GM04504 (cell line): ENCODE measurements at regions not wholly inside any gene's neighbourhood (a gene's known extent, or its start where the extent isn't known, plus 50 kb on each side); places are given as distances from the start of the nearest gene placed in this dataset.

ENCODE experiments used
- DNase-seq: peaks from one replicate; pipeline ENCODE4 v3.0.0-alpha.2; 2012; ENCODE audit warnings: low read depth

DNA sequence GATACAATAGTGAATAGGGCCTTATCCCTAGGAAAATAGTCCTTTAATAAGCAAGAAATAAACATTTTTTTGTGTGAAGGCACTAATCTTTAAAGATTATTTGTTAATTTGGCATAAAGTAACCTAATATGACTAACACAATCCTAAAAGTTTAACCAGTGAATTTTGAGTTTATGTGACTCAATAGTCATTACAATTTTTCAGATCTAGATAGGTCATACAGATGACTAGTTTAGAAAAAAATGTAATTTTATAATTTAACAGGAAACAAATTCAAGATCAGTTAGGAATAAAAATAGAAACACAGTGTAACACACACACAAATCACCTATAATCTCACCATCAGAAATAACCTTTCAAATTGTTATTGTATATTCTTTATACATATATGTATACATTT, 620.7 kb upstream of the ALCAM start:
- DNase-seq, result no peak

DNA sequence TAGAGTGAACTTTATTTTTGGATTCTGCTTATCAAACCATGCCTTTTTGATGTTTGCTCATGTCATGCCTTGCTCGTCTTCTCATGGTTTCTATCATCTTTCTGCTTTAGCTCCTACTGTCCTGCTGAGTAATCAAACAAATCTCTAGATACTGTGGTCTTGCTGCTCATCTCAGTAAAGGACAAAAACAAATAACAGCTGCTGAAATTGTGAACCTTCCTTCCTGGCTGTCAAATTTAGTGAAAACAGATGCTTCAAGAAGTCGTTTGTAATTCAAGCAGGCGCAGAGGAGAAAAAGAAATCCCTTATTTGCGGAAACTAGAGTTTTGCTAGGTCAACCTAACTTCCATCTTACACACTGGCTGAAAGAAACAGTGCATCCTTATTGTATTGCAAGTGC, 616.1 kb upstream of the ALCAM start:
- peak; percentile 22 for DNase-seq

DNA sequence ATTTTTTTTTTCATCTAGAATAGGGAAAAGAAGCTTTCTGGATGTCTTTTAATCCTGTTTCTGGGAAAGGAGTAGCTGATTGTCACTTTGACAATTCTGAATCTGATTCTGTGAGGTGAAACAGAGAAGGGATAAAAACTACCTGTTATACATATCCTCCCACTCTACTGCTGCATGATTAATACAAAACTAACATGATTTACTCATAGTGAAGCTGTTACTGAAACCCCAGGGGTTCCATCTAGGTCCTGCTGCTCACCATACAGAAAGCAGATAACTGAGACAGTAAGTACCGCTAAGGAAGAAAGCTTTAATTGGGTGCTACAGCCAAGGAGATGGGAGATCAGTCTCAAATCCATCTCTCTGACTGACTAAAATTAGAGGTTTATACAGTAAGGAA, 610.9 kb upstream of the ALCAM start:
- no peak for DNase-seq

DNA sequence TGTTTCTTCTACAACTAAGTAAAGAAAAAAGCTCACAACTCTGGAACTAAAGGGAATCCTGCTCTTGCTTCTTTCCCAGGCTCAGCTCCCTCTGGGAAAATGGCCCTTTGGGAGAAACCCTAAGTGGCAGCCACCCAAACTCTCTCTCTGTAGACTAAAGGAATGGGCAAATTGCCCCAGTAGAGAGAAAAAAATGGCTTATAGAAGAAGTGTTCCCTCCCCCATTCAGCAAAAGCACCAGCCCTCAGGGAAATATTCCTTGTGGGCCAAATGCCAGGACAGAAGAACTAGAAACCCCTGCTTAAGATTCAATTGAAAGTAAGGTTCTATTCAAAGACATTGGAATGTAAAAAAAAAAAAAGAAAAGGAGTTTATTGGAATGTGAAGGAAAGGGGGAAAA, 603.7 kb upstream of the ALCAM start:
- DNase-seq, result peak; percentile 32

DNA sequence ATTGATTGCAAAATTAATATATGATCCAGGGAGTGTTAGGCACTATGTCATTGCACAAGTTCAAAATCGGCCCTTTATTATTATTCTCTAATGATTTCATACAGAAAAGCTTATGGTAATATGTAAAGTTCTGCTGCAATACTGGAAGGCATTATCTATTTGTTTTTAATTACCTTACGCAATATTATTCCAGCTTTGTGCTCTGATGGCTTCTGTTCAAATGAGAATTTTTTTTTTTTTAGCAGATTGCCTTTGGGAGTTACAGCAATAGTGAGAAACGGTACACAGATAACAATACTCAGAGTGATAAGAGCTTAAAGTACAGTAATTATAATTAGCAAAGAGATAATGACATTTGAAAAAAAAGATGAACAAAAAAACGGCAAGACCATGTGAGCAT, 602.2 kb upstream of the ALCAM start:
- no peak for DNase-seq

DNA sequence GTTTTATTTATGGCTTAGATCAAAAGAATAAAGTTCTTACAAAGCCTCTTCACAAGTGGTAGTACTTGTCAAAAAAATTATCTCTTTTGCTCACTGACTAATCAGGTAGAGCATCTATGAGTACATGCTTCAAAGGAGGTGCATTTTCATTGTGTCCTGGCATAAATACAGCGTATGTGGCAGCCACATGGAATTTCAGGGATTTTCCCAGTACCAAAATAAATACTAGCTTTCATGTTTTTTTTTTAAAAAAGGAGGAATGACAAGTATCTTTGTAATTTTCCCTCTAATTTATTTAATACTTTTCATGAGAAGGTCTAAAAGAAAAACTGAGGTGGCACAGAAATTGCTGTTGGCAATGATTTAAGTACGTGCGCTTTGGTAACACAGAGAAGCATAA, 597.8 kb upstream of the ALCAM start:
- DNase-seq, result no peak

DNA sequence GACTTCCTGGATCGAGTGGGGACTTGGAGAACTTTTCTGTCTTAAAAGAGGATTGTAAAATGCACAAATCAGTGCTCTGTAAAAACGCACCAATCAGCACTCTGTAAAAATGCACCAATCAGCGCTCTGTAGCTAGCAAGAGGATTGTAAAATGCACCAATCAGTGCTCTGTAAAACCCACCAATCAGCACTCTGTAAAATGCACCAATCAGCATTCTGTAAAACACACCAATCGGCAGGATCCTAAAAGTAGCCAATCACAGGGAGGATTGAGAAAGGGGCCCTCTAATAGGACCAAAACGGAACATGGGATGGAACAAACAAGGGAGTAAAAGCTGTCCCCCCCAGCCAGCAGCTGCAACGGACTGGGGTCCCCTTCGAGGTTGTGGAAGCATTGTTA, 587.4 kb upstream of the ALCAM start:
- no peak for DNase-seq

DNA sequence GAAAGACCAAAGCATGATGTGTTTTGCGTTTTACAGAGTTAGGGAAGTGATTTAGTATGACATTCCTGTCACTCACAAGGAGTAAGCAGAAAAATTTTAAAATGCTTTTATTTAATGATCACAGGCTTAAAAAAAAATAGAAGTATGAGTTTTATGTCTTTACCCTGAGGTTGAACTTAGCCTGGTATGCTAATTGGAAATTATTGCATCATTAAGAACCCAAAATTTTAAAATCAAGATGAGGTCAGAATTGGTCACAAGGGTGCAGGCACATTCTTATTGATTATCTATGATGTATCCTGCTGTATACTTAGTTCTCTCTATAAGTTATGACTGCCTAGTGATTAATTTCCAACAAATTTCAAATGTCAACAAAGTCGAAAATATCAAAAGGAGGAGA, 585.6 kb upstream of the ALCAM start:
- DNase-seq, result no peak

DNA sequence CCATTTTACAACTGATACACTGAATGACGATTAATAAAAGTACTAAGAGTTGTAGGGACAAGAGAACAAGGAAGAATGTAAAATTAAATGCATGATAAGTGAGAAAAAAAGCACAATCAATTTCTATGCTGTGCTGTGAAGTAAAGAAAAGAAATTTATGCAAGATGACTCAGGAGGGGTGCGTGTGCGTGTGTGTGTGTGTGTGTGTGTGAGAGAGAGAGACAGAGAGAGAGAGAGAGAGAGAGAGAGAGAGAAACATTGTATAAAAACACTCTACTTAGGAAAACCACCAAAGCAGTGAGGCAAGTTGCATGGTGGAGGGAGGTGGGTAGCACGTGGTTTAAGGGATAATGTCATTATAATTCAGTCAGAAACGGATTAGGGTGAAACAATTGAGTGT, 580.8 kb upstream of the ALCAM start:
- DNase-seq, result no peak

DNA sequence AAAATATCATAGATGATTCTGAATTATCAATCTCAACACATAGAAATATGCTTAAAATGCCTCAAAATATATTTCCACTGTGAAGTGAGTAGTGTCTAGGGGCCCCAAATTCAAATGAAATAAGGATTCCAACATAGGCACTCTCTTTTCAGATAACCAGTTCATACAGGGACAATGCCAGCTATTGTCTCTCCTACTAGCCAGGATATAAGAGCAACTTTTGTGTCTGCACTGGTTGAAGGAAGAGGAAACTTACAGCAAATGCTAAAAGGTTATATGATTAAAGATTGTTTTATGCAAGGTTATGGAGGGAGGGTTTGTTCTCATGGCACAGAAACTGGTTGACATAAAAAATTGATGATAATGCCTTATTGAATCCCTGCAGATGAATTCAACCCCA, 579.4 kb upstream of the ALCAM start:
- no peak for DNase-seq

DNA sequence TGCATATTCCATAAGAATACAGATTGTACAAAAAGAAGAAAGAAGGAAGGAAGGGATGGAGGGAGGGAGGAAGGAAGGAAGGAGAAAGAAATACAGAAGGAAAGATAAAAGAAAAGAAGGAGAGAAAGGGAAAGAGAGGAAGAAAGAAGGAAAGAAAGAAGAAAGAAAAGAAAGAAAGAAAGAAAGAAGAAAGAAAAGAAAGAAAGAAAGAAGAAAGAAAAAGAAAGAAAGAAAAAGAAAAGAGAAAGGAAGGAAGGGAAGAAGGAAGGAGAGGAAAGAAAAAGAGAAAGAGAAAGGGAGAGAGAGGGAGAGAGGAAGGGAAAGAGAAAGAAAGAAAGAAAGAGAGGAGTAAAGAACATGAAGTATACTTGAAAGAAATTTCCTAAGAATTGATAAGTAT, 577.9 kb upstream of the ALCAM start:
- no peak for DNase-seq

DNA sequence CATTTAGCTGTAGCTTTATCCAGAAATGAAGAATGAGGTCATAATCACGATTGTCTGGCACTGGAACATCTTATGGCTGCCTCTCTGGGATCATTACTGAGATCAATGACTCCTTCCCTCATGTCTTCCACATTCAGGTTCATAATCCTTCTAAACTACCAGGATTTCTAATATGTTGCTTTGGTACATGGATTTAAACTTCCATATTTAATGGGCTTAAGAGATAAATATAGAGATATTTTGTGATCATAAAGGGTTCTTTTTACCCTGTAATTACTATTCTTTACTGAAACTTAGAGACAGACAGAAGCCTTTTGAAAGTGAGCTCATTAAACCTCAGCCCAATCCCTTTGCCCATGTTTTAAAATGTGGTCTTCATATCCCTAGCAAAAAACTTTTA, 575.4 kb upstream of the ALCAM start:
- no peak for DNase-seq

DNA sequence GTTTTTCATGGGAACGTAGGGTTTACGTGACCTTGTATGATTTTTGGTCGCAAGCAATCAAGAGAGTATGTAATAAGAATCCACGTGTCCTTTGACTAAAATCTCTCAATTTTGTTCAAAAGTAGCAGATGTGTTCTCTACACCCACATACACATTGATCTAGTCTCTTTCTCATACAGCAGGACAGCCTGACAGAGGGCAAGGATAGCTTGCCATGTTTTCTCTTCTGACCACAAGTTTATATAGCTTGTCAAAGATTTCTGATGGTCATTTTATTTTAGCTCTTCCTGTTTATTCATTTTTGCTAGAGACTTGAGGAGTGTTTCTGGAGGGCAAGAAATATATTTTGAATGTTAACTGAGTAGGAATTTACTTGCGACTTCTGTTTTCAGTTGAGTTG, 570.2 kb upstream of the ALCAM start:
- no peak for DNase-seq

DNA sequence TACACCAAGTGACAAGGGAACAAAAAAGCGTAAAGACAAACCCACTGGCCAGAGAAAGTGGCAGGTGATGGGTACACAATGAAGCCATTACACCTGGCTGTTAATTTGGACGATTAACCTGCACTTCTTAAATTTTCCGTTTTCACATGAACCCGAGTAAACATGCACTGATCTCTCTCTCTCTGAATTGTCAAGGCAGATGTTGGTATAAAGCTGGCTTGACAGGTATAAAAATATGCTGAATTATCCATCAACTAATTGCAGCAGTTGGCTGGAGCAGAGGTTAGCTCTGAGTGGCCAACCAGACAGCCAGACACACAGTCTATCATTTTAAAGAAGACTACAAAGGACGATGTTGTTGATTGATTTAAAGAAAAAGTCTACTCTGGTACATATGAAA, 561.7 kb upstream of the ALCAM start:
- DNase-seq, result no peak

DNA sequence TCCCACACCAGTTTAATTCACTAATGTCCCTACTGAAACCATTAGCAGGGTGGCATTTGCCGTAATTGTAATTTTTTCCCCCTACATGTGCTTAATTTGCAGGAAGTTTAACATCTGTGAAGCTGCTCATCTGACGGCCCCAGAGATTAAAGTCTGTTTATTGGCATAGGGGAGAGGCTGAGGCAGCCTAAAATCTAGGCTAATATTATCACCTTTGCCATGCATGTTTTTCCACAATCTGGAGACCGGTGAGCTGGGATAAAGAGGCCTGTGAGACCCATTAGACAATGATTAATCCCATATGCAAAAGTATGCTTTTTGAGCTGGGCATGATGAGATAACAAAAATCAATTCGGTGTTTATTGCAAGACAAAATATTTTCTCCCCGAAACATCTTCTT, 561.2 kb upstream of the ALCAM start:
- DNase-seq, result no peak

DNA sequence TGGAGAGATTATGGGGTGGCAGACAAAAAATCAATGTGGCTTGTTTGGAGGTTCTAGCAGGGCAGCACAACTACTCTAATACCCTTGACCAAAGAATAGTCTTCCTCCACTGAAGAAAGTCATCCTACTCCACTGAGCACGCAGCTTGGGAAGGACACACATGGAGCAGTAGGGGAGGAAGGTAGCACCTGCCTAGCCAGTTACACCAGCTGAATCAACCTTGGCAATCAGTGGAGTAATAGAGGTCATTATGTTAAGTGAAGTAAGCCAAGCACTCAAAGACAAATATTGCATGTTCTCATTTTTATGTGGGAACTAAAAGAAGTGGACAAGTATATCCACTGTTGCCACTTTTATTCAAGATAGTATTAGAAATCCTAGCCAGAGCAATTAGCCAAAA, 555.8 kb upstream of the ALCAM start:
- no peak for DNase-seq

DNA sequence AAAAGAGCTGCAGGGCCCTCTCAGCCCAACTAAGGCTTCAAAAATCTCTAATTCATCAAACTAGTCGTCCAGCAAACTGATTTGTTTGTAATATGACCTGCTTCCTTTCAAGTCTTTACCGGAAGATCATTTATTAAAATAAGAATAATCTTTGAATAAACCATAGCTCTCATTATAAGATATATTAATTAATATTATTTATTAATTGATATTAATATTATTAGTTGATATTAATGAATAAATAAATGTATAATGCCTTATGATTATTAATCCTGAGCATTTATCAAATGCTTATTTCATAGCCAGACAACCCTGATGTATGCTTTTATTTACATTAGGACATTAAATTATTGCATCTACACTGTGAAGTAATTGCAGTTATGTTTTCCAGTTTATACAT, 550.7 kb upstream of the ALCAM start:
- DNase-seq, result no peak

DNA sequence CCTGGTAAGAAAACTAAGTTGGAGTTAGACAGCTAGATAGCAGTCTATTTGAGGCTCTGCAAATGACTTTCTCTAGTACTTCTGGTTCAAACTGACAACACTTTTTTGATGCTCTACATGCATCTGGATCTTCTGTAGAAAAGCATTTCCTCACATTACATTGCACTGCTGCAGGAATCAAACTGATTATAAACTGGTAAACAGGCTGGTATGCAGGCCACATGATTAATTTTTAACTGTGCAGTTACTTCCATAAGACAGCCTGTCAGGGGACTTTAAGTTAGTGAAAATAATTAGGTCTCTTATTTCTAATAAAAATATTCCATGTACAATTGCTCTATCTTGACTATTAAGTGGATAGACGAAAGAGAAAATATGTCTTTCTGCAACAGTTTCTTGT, 550.0 kb upstream of the ALCAM start:
- DNase-seq, result no peak

DNA sequence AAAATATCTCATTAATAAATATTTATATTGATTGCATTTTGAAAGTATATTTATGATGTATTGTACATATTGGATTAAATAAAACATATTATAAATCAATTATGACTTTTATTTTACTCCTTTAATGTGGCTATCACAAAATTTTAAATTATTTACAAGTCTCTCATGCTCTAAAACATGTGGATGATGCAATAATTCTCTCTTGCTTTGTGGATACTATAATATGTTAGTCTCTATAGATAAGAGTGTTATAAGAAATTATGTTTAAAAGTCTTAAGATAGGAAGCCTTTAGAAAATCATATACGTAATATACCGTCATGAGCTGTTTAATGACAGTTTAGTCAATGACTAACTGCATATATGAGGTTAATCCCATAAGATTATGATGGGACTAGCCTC, 547.4 kb upstream of the ALCAM start:
- no peak for DNase-seq

DNA sequence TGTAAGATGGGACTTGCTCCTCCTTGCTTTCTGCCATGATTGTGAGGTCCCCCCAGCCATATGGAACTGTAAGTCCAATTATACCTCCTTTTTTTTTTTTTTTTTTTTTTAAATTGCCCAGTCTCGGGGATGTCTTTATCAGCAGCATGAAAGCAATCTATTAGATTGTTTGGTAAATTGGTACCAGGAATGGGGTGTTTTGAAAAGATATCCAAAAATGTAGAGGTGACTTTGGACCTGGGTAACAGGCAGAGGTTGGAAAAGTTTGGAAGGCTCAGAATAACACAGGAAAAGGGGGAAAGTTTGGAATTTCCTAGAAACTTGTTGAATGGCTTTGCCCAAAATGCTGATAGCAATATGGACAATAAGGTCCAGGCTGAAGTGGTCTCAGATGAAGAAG, 545.8 kb upstream of the ALCAM start:
- DNase-seq, result no peak

DNA sequence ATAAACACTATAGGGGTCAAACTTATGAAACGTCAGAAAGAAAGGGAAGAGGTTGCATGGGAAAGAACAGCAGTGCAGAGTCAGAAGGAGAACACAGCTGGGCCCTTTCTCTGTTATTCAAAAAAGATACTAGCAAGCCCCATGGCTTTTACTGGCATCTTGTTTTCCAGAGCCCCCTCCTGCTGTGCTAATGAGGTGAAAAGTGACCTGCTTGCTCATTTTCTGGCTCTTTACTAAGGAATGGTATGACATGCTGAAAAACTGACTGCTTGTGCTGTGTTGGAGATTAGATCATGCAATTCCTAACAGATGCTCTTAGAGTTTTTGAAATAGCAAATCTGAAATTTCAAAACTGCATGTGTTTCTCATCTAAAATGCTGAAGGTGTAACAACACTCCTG, 541.6 kb upstream of the ALCAM start:
- peak; percentile 27 for DNase-seq

DNA sequence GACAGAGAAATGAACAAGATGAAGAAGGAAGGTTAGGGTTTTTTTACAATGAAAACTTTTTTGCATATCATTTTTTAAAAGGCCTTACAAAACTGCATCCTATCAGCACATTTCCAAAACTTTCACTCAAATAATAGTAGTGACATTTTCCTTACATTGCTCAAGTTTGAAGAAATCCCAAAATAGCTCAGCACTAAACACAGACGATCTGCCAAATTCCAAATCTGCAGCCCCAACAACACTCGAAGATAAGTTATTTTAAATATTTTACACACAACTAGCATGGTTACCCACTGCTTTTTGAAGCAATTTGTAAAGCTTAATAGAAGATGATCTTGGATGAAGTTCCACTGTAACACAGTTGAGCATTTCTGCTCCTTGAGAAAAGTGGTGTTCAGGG, 535.6 kb upstream of the ALCAM start:
- no peak for DNase-seq

DNA sequence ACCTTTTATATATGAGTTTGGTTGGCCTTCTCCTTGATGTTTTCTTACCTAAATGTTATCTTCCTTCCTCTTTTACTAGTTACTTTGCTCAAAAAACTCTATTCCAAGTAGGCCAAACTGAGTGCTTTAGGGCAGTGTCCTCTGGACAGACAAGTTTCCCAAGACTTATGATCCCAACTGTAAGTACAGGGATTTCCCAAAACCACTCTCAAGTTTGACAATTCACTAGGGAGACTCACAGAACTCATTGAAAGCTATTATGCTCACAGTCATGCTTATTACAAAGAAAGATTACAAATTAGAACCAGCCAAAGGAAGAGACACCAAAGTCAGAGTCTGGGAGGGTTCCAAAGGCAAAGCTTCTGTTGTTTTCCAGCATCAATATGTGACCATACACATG, 534.2 kb upstream of the ALCAM start:
- DNase-seq, result no peak

DNA sequence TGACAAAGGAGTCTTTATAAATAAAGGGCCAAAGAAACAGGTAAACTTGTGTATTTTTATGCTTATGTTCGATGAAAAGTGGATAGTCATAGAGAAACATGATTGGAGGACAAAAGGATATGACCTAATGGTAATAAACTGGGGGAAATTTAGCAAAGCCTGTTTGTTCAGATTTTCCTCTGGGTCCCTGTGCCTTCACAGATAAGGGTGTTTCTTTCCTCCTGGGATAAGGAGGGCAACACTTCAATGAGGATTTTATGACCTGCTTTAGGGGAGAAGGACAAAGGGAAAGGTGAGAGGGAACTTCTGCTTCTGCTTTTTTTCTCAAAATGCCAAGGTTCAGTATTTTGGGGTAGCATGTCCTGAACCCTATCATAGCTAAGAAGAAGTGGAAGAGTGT, 531.3 kb upstream of the ALCAM start:
- DNase-seq, result no peak

DNA sequence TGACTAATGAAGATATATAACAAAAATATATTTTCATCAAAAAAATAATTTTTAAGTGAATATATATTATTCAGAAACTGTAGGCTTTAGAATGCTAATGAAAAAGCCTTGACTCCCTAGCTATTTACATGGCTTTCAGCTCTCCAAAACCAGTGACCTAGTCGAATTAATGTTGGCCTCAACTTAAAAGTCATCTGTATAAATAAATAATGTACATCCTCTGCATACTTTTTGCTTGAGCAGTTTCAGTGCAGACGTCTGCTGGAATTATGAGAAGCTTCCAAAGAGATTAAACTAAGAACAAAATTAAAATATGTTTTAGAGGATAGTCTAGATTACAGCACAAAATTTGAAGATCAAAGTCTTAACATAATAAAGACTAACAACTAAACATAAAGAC, 520.4 kb upstream of the ALCAM start:
- DNase-seq, result no peak

DNA sequence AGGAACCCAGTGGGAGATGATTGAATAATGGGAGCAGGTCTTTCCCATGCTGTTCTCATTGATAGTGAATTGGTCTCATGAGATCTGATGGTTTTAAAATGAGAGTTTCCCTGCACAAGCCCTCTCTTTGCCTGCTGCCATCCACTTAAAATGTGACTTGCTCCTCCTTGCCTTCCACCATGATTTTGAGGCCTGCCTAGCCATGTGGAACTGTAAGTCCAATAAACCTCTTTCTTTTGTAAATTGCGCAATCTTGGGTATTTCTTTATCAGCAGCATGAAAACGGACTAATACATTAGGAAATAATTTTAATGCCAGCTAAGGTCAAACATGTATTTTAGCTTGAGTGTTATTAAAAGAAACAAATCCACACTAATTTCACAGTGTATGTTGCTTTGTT, 517.6 kb upstream of the ALCAM start:
- no peak for DNase-seq
